Left ventricle myocardium inferior (tissue), 1 donor: ENCODE measurements at regions not wholly inside any gene's neighbourhood (a gene's known extent, or its start where the extent isn't known, plus 50 kb on each side); places are given as distances from the start of the nearest gene placed in this dataset.

Experiments used
- DNase-seq: peaks from one replicate; pipeline ENCODE4 v3.0.0-alpha.2; 2020
- H3K27ac ChIP-seq: fragments of 200-600 bp; replicated peaks from 2 replicates; pipeline ENCODE4 v1.8.0; 2021
- H3K27me3 ChIP-seq: fragments of 200-600 bp; 2 replicates; pipeline ENCODE4 v1.8.0; 2021; ENCODE audit warnings: low read depth
- H3K36me3 ChIP-seq: fragments of 200-600 bp; 2 replicates; pipeline ENCODE4 v1.8.0; 2021
- H3K4me1 ChIP-seq: fragments of 200-600 bp; 2 replicates; pipeline ENCODE4 v1.8.0; 2021
- H3K4me3 ChIP-seq: fragments of 200-600 bp; 2 replicates; pipeline ENCODE4 v1.8.0; 2021; ENCODE audit warnings: mild to moderate bottlenecking, moderate library complexity
- H3K9me3 ChIP-seq: fragments of 200-600 bp; replicated peaks from 2 replicates; pipeline ENCODE4 v1.8.0; 2021
- intact Hi-C: fragments of 100-400 bp; cut with micrococcal nuclease; formaldehyde crosslinking; loops from one replicate; pipeline ENCODE4 v1.11.0; 2022
- TF ChIP-seq, protein P1 (sequence below): fragments of 200-600 bp; IDR thresholded peaks from 2 replicates; pipeline ENCODE4 v1.8.0; 2021; ENCODE audit warnings: antibody characterized with exemption, mild to moderate bottlenecking, borderline replicate concordance
- donor health status: DM: no; HTN: yes; CAD: no; lungs with severe emphysema.

DNA sequence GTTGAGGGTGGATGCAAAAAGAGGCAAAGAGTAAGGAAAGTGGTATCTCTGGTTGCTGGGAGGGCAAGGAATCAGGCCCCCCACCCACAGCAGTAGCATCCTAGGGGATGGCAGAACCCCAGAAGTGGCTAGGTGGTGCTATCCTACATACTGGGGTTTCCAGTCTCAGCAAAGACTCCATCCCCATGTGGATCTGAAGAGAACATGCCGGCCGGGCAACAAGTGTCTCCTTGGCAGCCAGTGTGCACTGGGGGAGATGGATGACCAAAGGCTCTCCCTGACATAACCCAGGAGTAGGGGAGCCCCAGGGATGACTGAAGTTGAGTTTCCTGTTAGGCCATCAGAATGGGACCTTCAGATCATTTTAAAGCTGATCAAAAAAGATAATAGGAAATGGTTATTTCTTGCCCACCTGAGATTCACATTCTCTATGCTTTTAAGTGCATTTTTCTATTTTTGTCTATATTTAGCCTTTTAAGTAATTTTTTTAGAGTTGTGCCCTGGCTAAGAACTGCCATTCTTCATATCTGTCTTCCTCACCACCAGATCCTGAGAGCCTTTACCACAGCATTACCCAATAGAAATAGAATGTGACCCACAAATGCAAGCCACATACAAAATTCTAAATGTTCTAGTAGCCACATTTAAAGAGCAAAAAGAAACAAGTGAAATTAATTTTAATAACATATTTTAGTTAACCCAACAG is 78.7 kb upstream of the SMIM23 start:
- no peak overlapping the region for H3K4me3 ChIP-seq
- TF ChIP-seq, protein P1, sequence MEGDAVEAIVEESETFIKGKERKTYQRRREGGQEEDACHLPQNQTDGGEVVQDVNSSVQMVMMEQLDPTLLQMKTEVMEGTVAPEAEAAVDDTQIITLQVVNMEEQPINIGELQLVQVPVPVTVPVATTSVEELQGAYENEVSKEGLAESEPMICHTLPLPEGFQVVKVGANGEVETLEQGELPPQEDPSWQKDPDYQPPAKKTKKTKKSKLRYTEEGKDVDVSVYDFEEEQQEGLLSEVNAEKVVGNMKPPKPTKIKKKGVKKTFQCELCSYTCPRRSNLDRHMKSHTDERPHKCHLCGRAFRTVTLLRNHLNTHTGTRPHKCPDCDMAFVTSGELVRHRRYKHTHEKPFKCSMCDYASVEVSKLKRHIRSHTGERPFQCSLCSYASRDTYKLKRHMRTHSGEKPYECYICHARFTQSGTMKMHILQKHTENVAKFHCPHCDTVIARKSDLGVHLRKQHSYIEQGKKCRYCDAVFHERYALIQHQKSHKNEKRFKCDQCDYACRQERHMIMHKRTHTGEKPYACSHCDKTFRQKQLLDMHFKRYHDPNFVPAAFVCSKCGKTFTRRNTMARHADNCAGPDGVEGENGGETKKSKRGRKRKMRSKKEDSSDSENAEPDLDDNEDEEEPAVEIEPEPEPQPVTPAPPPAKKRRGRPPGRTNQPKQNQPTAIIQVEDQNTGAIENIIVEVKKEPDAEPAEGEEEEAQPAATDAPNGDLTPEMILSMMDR, result no peak
- H3K4me1 ChIP-seq, result peaks cover 16% of the 10 kb centered on the region
- H3K9me3 ChIP-seq, result no peaks in the 10 kb centered on the region
- H3K27ac ChIP-seq, result no peak overlapping the region
- H3K27me3 ChIP-seq, result no peaks in the 10 kb centered on the region
- DNase-seq, result no peak
- no peaks in the 10 kb centered on the region for H3K36me3 ChIP-seq
- intact Hi-C loops, result no loop called here

DNA sequence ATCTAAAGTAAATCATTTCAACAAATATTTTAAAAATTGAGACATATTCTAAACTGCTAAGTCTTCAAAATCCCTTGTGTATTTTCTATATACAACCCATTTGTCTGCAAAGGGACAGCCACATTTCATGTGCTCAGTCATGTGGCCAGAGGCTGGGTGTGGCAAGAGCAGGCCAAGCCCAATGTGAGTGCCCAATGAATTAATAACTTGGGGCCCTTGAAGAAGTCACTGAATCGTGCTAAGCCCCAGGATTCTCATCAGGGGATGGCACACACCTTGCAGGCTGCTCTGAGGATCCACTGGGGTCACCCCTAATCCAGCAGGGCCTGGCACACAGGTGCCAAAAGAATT is 78.2 kb upstream of the SMIM23 start:
- Histone ChIP-seq H3K27ac (no peak overlapping the region), H3K27me3 (no peaks in the 10 kb centered on the region), H3K4me3 (no peak overlapping the region), H3K4me1 (peaks cover 19% of the 10 kb centered on the region), H3K36me3 (no peaks in the 10 kb centered on the region), H3K9me3 (no peaks in the 10 kb centered on the region)
- intact Hi-C loops, result no loop called here
- TF ChIP-seq, protein P1, result no peak
- DNase-seq, result no peak

DNA sequence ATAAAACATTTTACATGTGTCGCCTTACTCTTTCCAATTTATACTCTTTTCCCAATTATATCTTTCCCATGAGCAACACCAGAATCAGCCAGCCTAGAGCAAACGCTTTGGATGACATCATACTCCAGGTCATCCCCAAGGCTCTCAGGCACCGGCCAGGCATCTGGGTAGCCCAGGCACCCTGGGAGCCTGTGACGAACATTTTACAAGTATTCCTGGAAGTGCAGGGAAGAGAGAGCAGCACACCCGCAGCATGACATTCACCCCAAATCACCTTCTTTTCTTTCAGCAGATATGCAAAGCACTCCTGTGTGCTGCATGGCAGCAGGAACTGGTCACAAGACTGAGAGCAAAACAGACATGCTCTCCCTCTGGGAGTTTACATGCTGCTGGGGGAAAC is 75.7 kb upstream of the SMIM23 start:
- Histone ChIP-seq H3K27ac (peak overlapping the region; percentile 82), H3K27me3 (no peaks in the 10 kb centered on the region), H3K9me3 (no peaks in the 10 kb centered on the region), H3K36me3 (no peaks in the 10 kb centered on the region), H3K4me1 (peaks cover 25% of the 10 kb centered on the region), H3K4me3 (no peak overlapping the region)
- TF ChIP-seq, protein P1, result no peak
- intact Hi-C loops, result no loop called here
- peak; percentile 53 for DNase-seq

DNA sequence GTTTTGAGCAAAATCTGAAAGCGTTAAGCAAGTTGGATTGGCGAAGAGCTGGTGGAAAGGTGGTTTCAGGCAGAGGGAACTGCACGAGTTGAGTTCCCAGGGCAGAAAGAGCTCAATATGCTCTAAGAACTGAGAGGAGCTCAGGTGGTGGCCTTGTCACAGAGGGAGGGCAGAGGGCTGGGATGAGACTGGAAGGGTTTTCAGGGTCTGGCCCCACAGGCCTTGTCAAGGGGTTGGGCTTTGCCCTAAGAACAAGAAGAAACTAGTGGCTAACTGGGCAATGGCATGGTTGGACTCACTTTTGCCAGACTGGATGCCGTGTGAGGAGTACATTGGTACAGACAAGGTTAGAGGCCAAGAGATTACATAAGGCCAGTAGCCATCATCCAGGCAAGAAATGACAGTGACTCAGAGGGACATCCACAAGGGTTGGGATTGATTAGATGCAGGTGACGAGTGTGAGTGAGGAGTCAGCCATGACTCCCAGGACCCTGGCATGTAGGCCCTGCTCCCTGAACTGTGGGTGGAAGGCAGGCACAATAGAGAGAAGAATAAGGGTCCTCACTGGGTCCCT is 75.1 kb upstream of the SMIM23 start:
- TF ChIP-seq, protein P1, result no peak
- Histone ChIP-seq H3K9me3 (no peaks in the 10 kb centered on the region), H3K4me3 (no peak overlapping the region), H3K36me3 (no peaks in the 10 kb centered on the region), H3K4me1 (peaks cover 30% of the 10 kb centered on the region), H3K27me3 (no peaks in the 10 kb centered on the region), H3K27ac (peak overlapping the region; percentile 82)
- no peak for DNase-seq
- intact Hi-C loops, result no loop called here

DNA sequence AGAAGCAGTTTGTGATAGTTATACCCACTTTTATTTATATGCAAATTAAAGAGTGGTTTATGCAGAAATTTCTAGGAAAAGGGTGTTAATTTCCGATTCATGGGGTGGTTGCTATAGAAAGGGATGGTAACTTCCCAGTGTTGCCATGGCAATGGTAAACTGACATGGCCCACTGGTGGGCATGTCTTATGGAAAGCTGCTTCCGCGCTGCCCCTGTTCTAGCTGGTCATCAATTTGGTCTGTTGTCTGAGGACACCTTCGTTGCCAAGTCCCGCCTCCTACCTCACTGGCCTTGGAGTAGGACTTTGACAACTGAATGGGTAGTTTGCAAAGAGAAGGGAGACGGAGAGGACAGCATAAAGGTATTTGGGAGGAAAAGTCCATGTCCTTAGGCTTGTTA is 74.0 kb upstream of the SMIM23 start:
- intact Hi-C loops, result no loop called here
- Histone ChIP-seq H3K4me3 (no peak overlapping the region), H3K4me1 (peaks cover 30% of the 10 kb centered on the region), H3K36me3 (no peaks in the 10 kb centered on the region), H3K27ac (no peak overlapping the region), H3K9me3 (no peaks in the 10 kb centered on the region), H3K27me3 (no peaks in the 10 kb centered on the region)
- TF ChIP-seq, protein P1, result no peak
- no peak for DNase-seq
